BJ (cell line): ENCODE measurements at regions not wholly inside any gene's neighbourhood (a gene's known extent, or its start where the extent isn't known, plus 50 kb on each side); places are given as distances from the start of the nearest gene placed in this dataset. TPM values are rescaled to one million over a fixed set of nuclear protein-coding genes. Genes with fewer than 3 reads are reported as not detected.

Experiments used
- CTCF ChIA-PET: fragments of 350-600 bp; formaldehyde crosslinking; extraction: SDS; loops from one replicate; lab custom pipeline; 2021; ENCODE audit warnings: antibody characterized with exemption, inconsistent platforms; lab: Yijun Ruan, JAX
- POLR2A ChIA-PET: fragments of 300-600 bp; sonication (Branson Sonifier 250); formaldehyde crosslinking; extraction: SDS; loops from one replicate; lab custom pipeline; 2021; ENCODE audit warnings: antibody characterized with exemption; lab: Charles Lee
- DNase-seq: peaks from one replicate; pipeline ENCODE4 v3.0.0-alpha.2; 2011; ENCODE audit warnings: low read depth
- H3K27me3 ChIP-seq: 2 replicates; pipeline ENCODE4 v1.6.0; 2011; ENCODE audit warnings: low read length; ENCODE audit not compliant: control insufficient read depth, insufficient read depth
- H3K36me3 ChIP-seq: 2 replicates; pipeline ENCODE4 v1.5.1; 2011; ENCODE audit warnings: low read length; ENCODE audit not compliant: control insufficient read depth, insufficient read depth
- H3K4me3 ChIP-seq: 2 replicates; pipeline ENCODE4 v1.5.1; 2011; ENCODE audit warnings: low read depth, mild to moderate bottlenecking, control low read depth, low read length
- CTCF ChIP-seq: IDR thresholded peaks from 2 replicates; pipeline ENCODE4 v1.5.1; 2011; ENCODE audit warnings: low read depth, mild to moderate bottlenecking, control low read depth, inconsistent platforms, low read length, moderate library complexity; ENCODE audit not compliant: insufficient read depth
- small RNA-seq: library from RNA; depleted of rRNA; stranded (forward); fragments of <200 nt; gene quantifications from one replicate; pipeline ENCODE3, GENCODE V24; 2012; ENCODE audit warnings: low replicate concordance, low read depth; ENCODE audit not compliant: insufficient read length

- no peaks in the 10 kb centered on the region for H3K27me3 ChIP-seq
- H3K36me3 ChIP-seq, result no peaks in the 10 kb centered on the region
- CTCF ChIA-PET, result no interaction called here
- H3K4me3 ChIP-seq, result no peak overlapping the region
- no peak for TF ChIP-seq CTCF
- DNase-seq, result no peak
- POLR2A ChIA-PET, result no interaction called here
These were observed 124.2 kb upstream of the B3GALT2 start for GRCh38 chr1:193310564-193310963.

GRCh38 chr1:193309936-193310475, 123.6 kb upstream of the B3GALT2 start:
- POLR2A ChIA-PET, result no interaction called here
- H3K36me3 ChIP-seq, result no peaks in the 10 kb centered on the region
- no peak for TF ChIP-seq CTCF
- CTCF ChIA-PET, result no interaction called here
- DNase-seq, result no peak
- no peaks in the 10 kb centered on the region for H3K27me3 ChIP-seq
- H3K4me3 ChIP-seq, result no peak overlapping the region

- CTCF ChIA-PET, result no interaction called here
These were observed 122.0 kb upstream of the B3GALT2 start for GRCh38 chr1:193308438-193308837.

GRCh38 chr1:193306430-193306829, 120.0 kb upstream of the B3GALT2 start:
- ChIA-PET POLR2A (no interaction called here), CTCF (interaction anchor here (1.4 kb wide), 1 partner anchor 10 kb away, joined by 4 read pairs; no protein-coding TSS in a partner anchor)
- no peak for DNase-seq

More at GRCh38 chr1:193308438-193308837, 122.0 kb upstream of the B3GALT2 start:
- Histone ChIP-seq H3K4me3 (no peak overlapping the region), H3K36me3 (no peaks in the 10 kb centered on the region), H3K27me3 (no peaks in the 10 kb centered on the region)
- POLR2A ChIA-PET, result no interaction called here
- TF ChIP-seq CTCF, result no peak
- DNase-seq, result no peak

More at GRCh38 chr1:193306430-193306829, 120.0 kb upstream of the B3GALT2 start:
- no peak for TF ChIP-seq CTCF
- no peak overlapping the region for H3K4me3 ChIP-seq
- H3K27me3 ChIP-seq, result no peaks in the 10 kb centered on the region
- no peaks in the 10 kb centered on the region for H3K36me3 ChIP-seq

Small RNAs in the stretch of these regions (small RNA-seq; reads per million reads assigned to genes)
- not detected for gene RNU6-983P
